ENCODE measurements at regions not wholly inside any gene's neighbourhood (a gene's known extent, or its start where the extent isn't known, plus 50 kb on each side); places are given as distances from the start of the nearest gene placed in this dataset.

DNA sequence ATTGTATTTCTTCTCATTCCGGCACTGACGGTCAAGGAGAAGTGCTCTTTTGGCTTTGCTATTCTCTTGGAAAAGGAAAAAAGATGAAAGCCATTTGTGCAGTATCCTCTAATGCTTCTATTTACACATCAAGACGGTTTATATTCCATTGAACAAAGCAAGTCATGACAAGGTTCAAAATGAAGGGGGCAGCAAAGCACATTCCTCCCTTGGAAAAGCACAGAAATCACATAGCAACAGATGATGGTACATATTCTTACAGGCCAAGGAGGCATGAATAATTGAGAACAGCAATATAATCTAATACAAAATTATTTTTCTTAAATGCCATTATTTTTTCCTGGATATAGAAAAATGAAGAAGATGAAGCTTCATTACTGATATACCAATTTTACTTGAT is 508.2 kb upstream of the JAG1 start:
- Histone ChIP-seq H3F3A (ENCODE audit: insufficient read depth, low read length) (no peaks in the 10 kb centered on the region), H3K9me2 (replicated peaks; ENCODE audit: insufficient read depth, low read length) (no peaks in the 10 kb centered on the region), H3K27ac (ENCODE audit: low read length) (no peak overlapping the region), H3K36me3 (replicated peaks; ENCODE audit: insufficient read depth, low read length) (no peaks in the 10 kb centered on the region), H3K4me1 (ENCODE audit: low read length) (no peaks in the 10 kb centered on the region), H3K4me3 (ENCODE audit: low read length) (no peak overlapping the region), H3K79me2 (ENCODE audit: low read length) (no peaks in the 10 kb centered on the region), H3K9me3 (replicated peaks; ENCODE audit: insufficient read depth, low read length) (no peaks in the 10 kb centered on the region; the same call in 1 of the 2 replicates), H3K4me2 (ENCODE audit: low read depth, low read length) (no peak overlapping the region), H3K9ac (ENCODE audit: low read length) (no peak overlapping the region), H4K20me1 (ENCODE audit: insufficient read depth, low read length) (no peaks in the 10 kb centered on the region), H2AFZ (ENCODE audit: low read length) (no peak overlapping the region), H3K27me3 (replicated peaks; ENCODE audit: insufficient read depth, low read length) (no peaks in the 10 kb centered on the region)
- no peak for DNase-seq
- TF ChIP-seq EZH2phosphoT487 (IDR thresholded peaks at IDR 0.05; ENCODE audit: low read length) (no peak), EZH2 (optimal IDR thresholded peaks at IDR 0.05; ENCODE audit: low read depth, low read length) (no peak)
- TF ChIP-seq, protein P1, sequence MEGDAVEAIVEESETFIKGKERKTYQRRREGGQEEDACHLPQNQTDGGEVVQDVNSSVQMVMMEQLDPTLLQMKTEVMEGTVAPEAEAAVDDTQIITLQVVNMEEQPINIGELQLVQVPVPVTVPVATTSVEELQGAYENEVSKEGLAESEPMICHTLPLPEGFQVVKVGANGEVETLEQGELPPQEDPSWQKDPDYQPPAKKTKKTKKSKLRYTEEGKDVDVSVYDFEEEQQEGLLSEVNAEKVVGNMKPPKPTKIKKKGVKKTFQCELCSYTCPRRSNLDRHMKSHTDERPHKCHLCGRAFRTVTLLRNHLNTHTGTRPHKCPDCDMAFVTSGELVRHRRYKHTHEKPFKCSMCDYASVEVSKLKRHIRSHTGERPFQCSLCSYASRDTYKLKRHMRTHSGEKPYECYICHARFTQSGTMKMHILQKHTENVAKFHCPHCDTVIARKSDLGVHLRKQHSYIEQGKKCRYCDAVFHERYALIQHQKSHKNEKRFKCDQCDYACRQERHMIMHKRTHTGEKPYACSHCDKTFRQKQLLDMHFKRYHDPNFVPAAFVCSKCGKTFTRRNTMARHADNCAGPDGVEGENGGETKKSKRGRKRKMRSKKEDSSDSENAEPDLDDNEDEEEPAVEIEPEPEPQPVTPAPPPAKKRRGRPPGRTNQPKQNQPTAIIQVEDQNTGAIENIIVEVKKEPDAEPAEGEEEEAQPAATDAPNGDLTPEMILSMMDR (IDR thresholded peaks at IDR 0.05; ENCODE audit: low read length): no peak

DNA sequence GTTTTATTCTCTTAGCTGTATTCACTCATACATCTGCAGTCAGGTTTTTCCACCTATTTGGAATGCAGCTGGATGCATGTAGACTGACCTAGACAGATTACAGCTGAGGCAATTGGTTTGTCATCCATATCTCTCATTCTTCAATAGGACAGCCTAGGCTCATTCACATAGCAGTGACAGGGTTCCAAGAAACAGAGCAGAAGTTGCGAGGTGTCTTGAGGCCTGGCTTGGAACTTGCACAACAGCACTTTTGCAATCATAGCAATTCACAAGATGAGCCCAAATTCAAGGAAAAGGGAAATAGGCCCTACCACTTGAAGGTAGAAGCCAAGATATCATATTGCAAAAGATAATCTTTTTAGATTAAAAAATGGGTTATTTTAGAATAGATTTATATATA is 508.9 kb upstream of the JAG1 start:
- no peaks in the 10 kb centered on the region for H3K4me1 ChIP-seq (ENCODE audit: low read length)
- no peak overlapping the region for H3K4me3 ChIP-seq (ENCODE audit: low read length)
- H2AFZ ChIP-seq (ENCODE audit: low read length): no peak overlapping the region
- DNase-seq: no peak
- H3K79me2 ChIP-seq (ENCODE audit: low read length): no peaks in the 10 kb centered on the region
- no peaks in the 10 kb centered on the region; the same call in 1 of the 2 replicates for H3K9me3 ChIP-seq (replicated peaks; ENCODE audit: insufficient read depth, low read length)
- H3K27me3 ChIP-seq (replicated peaks; ENCODE audit: insufficient read depth, low read length): no peaks in the 10 kb centered on the region
- H3K9me2 ChIP-seq (replicated peaks; ENCODE audit: insufficient read depth, low read length): no peaks in the 10 kb centered on the region
- no peaks in the 10 kb centered on the region for H3K36me3 ChIP-seq (replicated peaks; ENCODE audit: insufficient read depth, low read length)
- no peak overlapping the region for H3K27ac ChIP-seq (ENCODE audit: low read length)
- no peaks in the 10 kb centered on the region for H3F3A ChIP-seq (ENCODE audit: insufficient read depth, low read length)
- H3K9ac ChIP-seq (ENCODE audit: low read length): no peak overlapping the region
- H4K20me1 ChIP-seq (ENCODE audit: insufficient read depth, low read length): no peaks in the 10 kb centered on the region
- TF ChIP-seq, protein P1 (IDR thresholded peaks at IDR 0.05; ENCODE audit: low read length): no peak
- TF ChIP-seq EZH2phosphoT487 (IDR thresholded peaks at IDR 0.05; ENCODE audit: low read length) (no peak), EZH2 (optimal IDR thresholded peaks at IDR 0.05; ENCODE audit: low read depth, low read length) (no peak)
- no peak overlapping the region for H3K4me2 ChIP-seq (ENCODE audit: low read depth, low read length)

DNA sequence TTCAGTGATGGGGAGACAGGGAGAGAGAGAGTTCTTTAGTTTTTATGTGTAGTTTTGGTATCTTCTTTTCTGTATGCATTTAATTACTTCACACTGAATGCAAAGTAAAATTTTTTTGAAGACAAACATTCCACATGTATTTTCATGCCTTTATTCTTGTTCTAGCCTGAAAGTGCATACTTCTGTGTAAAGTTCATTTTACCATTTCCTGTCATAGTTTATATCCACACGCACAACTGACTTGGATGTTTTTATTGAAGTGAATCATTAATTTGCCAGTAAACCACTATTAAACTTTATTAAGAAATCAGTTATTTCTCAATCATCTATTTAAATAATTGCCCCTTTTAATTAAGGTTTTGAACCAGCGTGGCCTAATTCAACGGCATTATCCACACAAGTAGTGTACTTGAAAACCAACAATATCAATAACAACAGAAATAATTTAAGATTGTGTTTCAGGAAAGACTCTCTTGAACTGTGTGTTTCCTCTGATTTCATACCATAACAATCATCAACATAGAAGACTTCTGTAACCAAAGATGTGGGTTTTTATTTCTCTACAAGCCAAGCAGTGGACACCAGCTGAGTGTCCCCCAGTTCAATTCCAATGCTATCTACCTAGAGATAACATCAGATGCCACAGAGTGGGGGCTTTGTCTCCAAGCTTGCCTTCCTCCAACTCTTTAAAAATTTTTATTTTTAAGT is 512.7 kb upstream of the JAG1 start:
- Histone ChIP-seq H3K27ac (ENCODE audit: low read length) (no peak overlapping the region), H3K4me1 (ENCODE audit: low read length) (no peaks in the 10 kb centered on the region), H2AFZ (ENCODE audit: low read length) (no peak overlapping the region), H3K9me2 (replicated peaks; ENCODE audit: insufficient read depth, low read length) (no peaks in the 10 kb centered on the region), H3K79me2 (ENCODE audit: low read length) (no peaks in the 10 kb centered on the region), H3K4me2 (ENCODE audit: low read depth, low read length) (no peak overlapping the region), H3K9me3 (replicated peaks; ENCODE audit: insufficient read depth, low read length) (no peaks in the 10 kb centered on the region), H3K36me3 (replicated peaks; ENCODE audit: insufficient read depth, low read length) (no peaks in the 10 kb centered on the region), H3F3A (ENCODE audit: insufficient read depth, low read length) (no peaks in the 10 kb centered on the region), H3K27me3 (replicated peaks; ENCODE audit: insufficient read depth, low read length) (no peaks in the 10 kb centered on the region), H4K20me1 (ENCODE audit: insufficient read depth, low read length) (no peaks in the 10 kb centered on the region), H3K4me3 (ENCODE audit: low read length) (no peak overlapping the region), H3K9ac (ENCODE audit: low read length) (no peak overlapping the region)
- no peak for DNase-seq
- TF ChIP-seq EZH2phosphoT487 (IDR thresholded peaks at IDR 0.05; ENCODE audit: low read length) (no peak), EZH2 (optimal IDR thresholded peaks at IDR 0.05; ENCODE audit: low read depth, low read length) (no peak)
- TF ChIP-seq, protein P1 (IDR thresholded peaks at IDR 0.05; ENCODE audit: low read length): no peak
